ENCODE measurements at regions not wholly inside any gene's neighbourhood (a gene's known extent, or its start where the extent isn't known, plus 50 kb on each side); places are given as distances from the start of the nearest gene placed in this dataset.

- TF ChIP-seq GRHL2 (CRISPR knock-in tag; IDR thresholded peaks at IDR 0.05; ENCODE audit: insufficient replicate concordance, severe bottlenecking) (no peak), CTCF (IDR thresholded peaks at IDR 0.05) (no peak), ZNF416 (CRISPR knock-in tag; IDR thresholded peaks at IDR 0.05) (no peak), HMGXB4 (CRISPR knock-in tag; IDR thresholded peaks at IDR 0.05) (no peak)
Measured at GRCh38 chr14:82837611-82838140, 1304.0 kb upstream of the SEL1L start (continued).

GRCh38 chr14:82850576-82850975, 1316.9 kb upstream of the SEL1L start:
- H3K4me1 Mint-ChIP-seq: peaks cover 9% of the 10 kb centered on the region; the same call in 1 of the 2 replicates
- no peaks in the 10 kb centered on the region for H3K27me3 Mint-ChIP-seq (ENCODE audit: low read depth)
- H3K4me3 Mint-ChIP-seq: no peak overlapping the region
- no peak for ATAC-seq
- H3K27ac Mint-ChIP-seq: no peak overlapping the region
- DNase-seq (ENCODE audit: low spot score): no peak
- TF ChIP-seq NR2C2 (CRISPR knock-in tag; IDR thresholded peaks at IDR 0.05): no peak
- no peak for TF ChIP-seq HMGA2 (CRISPR knock-in tag; IDR thresholded peaks at IDR 0.05)
- no peak for TF ChIP-seq NR1H2 (CRISPR knock-in tag; IDR thresholded peaks at IDR 0.05)
- TF ChIP-seq ZNF138 (CRISPR knock-in tag; conservative IDR thresholded peaks at IDR 0.05): no peak
- POLR2A ChIA-PET: no interaction called here
- H3K9me3 Mint-ChIP-seq: no peaks in the 10 kb centered on the region
- CTCF ChIA-PET: no interaction called here
- H3K36me3 Mint-ChIP-seq: no peaks in the 10 kb centered on the region

- H3K4me3 Mint-ChIP-seq: no peak overlapping the region
- no peak overlapping the region for H3K27ac Mint-ChIP-seq
- TF ChIP-seq MLX (CRISPR knock-in tag; IDR thresholded peaks at IDR 0.05) (no peak), ARID4B (CRISPR knock-in tag; IDR thresholded peaks at IDR 0.05; ENCODE audit: borderline replicate concordance) (no peak), PREB (CRISPR knock-in tag; IDR thresholded peaks at IDR 0.05; ENCODE audit: borderline replicate concordance) (no peak), IRF1 (CRISPR knock-in tag; IDR thresholded peaks at IDR 0.05) (no peak), SMAD3 (CRISPR knock-in tag; IDR thresholded peaks at IDR 0.05; ENCODE audit: borderline replicate concordance) (no peak), TEAD4 (CRISPR knock-in tag; IDR thresholded peaks at IDR 0.05) (no peak), NR3C1 (CRISPR knock-in tag; conservative IDR thresholded peaks at IDR 0.05; ENCODE audit: low read depth) (no peak), TEAD1 (CRISPR knock-in tag; IDR thresholded peaks at IDR 0.05) (no peak), IRF2 (CRISPR knock-in tag; IDR thresholded peaks at IDR 0.05; ENCODE audit: borderline replicate concordance, low read depth) (no peak), FOXP1 (CRISPR knock-in tag; IDR thresholded peaks at IDR 0.05; ENCODE audit: borderline replicate concordance) (no peak), ZSCAN18 (CRISPR knock-in tag; IDR thresholded peaks at IDR 0.05) (no peak)
- H3K4me1 Mint-ChIP-seq: peaks cover 9% of the 10 kb centered on the region; the same call in 1 of the 2 replicates
- POLR2A ChIA-PET: no interaction called here
- CTCF ChIA-PET: interaction anchor here (0.5 to 2.1 kb wide), 4 partner anchors 19 to 1246 kb away, joined by 3 to 12 read pairs (median 4); no protein-coding TSS in a partner anchor
- no peaks in the 10 kb centered on the region for H3K9me3 Mint-ChIP-seq
- peak; percentile 85 for ATAC-seq
- no peaks in the 10 kb centered on the region for H3K27me3 Mint-ChIP-seq (ENCODE audit: low read depth)
- DNase-seq (ENCODE audit: low spot score): no peak
- H3K36me3 Mint-ChIP-seq: no peaks in the 10 kb centered on the region
Measured at GRCh38 chr14:82854131-82854530, 1320.5 kb upstream of the SEL1L start.

Data from WTC11 (cell line).